IMR-90 (cell line): ENCODE measurements at regions not wholly inside any gene's neighbourhood (a gene's known extent, or its start where the extent isn't known, plus 50 kb on each side); places are given as distances from the start of the nearest gene placed in this dataset.

Source experiments
- ATAC-seq: fragments of 200-7000 bp; cut with Tn5 transposase; 2 replicates; pipeline ENCODE4 v1.9.1; 2020; ENCODE audit warnings: low read depth, mild to moderate bottlenecking, moderate library complexity
- BruUV-seq: library from RNA; stranded (reverse); fragments of 400-500 nt; replicated peaks from 2 replicates; lab custom pipeline; 2021; lab: Mats Ljungman, UMichigan
- CTCF ChIA-PET: fragments of 300-600 bp; formaldehyde crosslinking; extraction: SDS; loops from one replicate; lab custom pipeline; 2021; ENCODE audit warnings: antibody characterized with exemption; lab: Yijun Ruan, JAX
- POLR2A ChIA-PET: fragments of 300-600 bp; sonication (Branson Sonifier 250); formaldehyde crosslinking; loops from one replicate; lab custom pipeline; 2022; ENCODE audit warnings: antibody characterized with exemption; ENCODE audit not compliant: unreplicated experiment; lab: Charles Lee
- DNase-seq: peaks from one replicate; pipeline ENCODE4 v3.0.0; 2013
- H2AFZ ChIP-seq: replicated peaks from 2 replicates; pipeline ENCODE3; 2013; ENCODE audit warnings: low read length, mild to moderate bottlenecking; ENCODE audit not compliant: poor library complexity
- H2AK5ac ChIP-seq: 2 replicates; pipeline ENCODE4 v1.6.1; 2013; ENCODE audit warnings: low read depth, low read length, inconsistent platforms
- H2AK9ac ChIP-seq: replicated peaks from 2 replicates; pipeline ENCODE3; 2013; ENCODE audit warnings: mild to moderate bottlenecking, low read depth, low read length, moderate library complexity; ENCODE audit not compliant: poor library complexity
- H2BK120ac ChIP-seq: 2 replicates; pipeline ENCODE4 v1.6.1; 2013; ENCODE audit warnings: low read depth, low read length, inconsistent platforms
- H2BK15ac ChIP-seq: 3 replicates; pipeline ENCODE4 v1.6.1; 2013; ENCODE audit warnings: low read depth, low read length, inconsistent platforms
- H2BK20ac ChIP-seq: 2 replicates; pipeline ENCODE4 v1.6.1; 2013; ENCODE audit warnings: low read depth, mild to moderate bottlenecking, inconsistent platforms, low read length, moderate library complexity
- H2BK5ac ChIP-seq: 2 replicates; pipeline ENCODE4 v1.6.1; 2013; ENCODE audit warnings: mild to moderate bottlenecking, low read depth, low read length, inconsistent platforms; ENCODE audit not compliant: poor library complexity, severe bottlenecking
- H3K14ac ChIP-seq: replicated peaks from 2 replicates; pipeline ENCODE4 v1.6.1; 2013; ENCODE audit warnings: low read depth, low read length, inconsistent platforms
- H3K18ac ChIP-seq: 2 replicates; pipeline ENCODE4 v1.6.1; 2013; ENCODE audit warnings: low read depth, low read length, control low read depth
- H3K23ac ChIP-seq: 2 replicates; pipeline ENCODE4 v1.6.1; 2013; ENCODE audit warnings: low read depth, low read length, inconsistent platforms
- H3K27ac ChIP-seq: 2 replicates; pipeline ENCODE4 v1.5.1; 2013; ENCODE audit warnings: mild to moderate bottlenecking, control low read depth, low read length; ENCODE audit not compliant: insufficient read depth
- H3K27me3 ChIP-seq: 2 replicates; pipeline ENCODE4 v1.6.1; 2013; ENCODE audit warnings: low read length; ENCODE audit not compliant: control insufficient read depth, insufficient read depth
- H3K36me3 ChIP-seq: 2 replicates; pipeline ENCODE4 v1.6.1; 2013; ENCODE audit warnings: low read length, mixed read lengths; ENCODE audit not compliant: control insufficient read depth, insufficient read depth
- H3K4ac ChIP-seq: 2 replicates; pipeline ENCODE4 v1.6.1; 2013; ENCODE audit warnings: low read depth, low read length, inconsistent platforms
- H3K4me1 ChIP-seq: 2 replicates; pipeline ENCODE4 v1.6.1; 2013; ENCODE audit warnings: low read length, mixed read lengths; ENCODE audit not compliant: control insufficient read depth, insufficient read depth
- H3K4me2 ChIP-seq: 2 replicates; pipeline ENCODE4 v1.6.1; 2013; ENCODE audit warnings: low read depth, mild to moderate bottlenecking, control low read depth, low read length, moderate library complexity
- H3K4me3 ChIP-seq: 2 replicates; pipeline ENCODE4 v1.5.1; 2013; ENCODE audit warnings: low read depth, mild to moderate bottlenecking, control low read depth, low read length, moderate library complexity; ENCODE audit not compliant: insufficient read depth
- H3K56ac ChIP-seq: 2 replicates; pipeline ENCODE4 v1.6.1; 2013; ENCODE audit warnings: low read length, inconsistent platforms; ENCODE audit not compliant: insufficient read depth; ENCODE audit errors: extremely low read depth
- H3K79me1 ChIP-seq, 2 experiments: 2 replicates each; pipeline ENCODE4 v1.6.1; 2013; ENCODE audit warnings: low read length in 2 of 2, inconsistent platforms in 1 of 2, low read depth in 1 of 2
- H3K9ac ChIP-seq: 2 replicates; pipeline ENCODE4 v1.6.1; 2013; ENCODE audit warnings: low read depth, low read length, control low read depth
- H3K9me1 ChIP-seq: 2 replicates; pipeline ENCODE4 v1.6.1; 2013; ENCODE audit warnings: low read length, inconsistent platforms; ENCODE audit not compliant: insufficient read depth
- H3K9me3 ChIP-seq: 2 replicates; pipeline ENCODE4 v1.6.1; 2013; ENCODE audit warnings: low read length; ENCODE audit not compliant: control insufficient read depth, insufficient read depth
- H4K20me1 ChIP-seq: 2 replicates; pipeline ENCODE4 v1.6.1; 2013; ENCODE audit warnings: low read length, inconsistent platforms; ENCODE audit not compliant: insufficient read depth
- H4K5ac ChIP-seq: 2 replicates; pipeline ENCODE4 v1.6.1; 2013; ENCODE audit warnings: mild to moderate bottlenecking, low read depth, low read length, control low read depth
- H4K8ac ChIP-seq, 2 experiments: 2 replicates each; pipeline ENCODE4 v1.6.1; 2013; ENCODE audit warnings: low read depth in 2 of 2, low read length in 2 of 2, control low read depth in 1 of 2, inconsistent platforms in 1 of 2
- H4K91ac ChIP-seq: 2 replicates; pipeline ENCODE4 v1.6.1; 2013; ENCODE audit warnings: low read depth, low read length, inconsistent platforms; ENCODE audit not compliant: insufficient read depth
- CHD1 ChIP-seq: IDR thresholded peaks from 2 replicates; pipeline ENCODE4 v1.6.1; 2012; ENCODE audit warnings: low read depth, low read length, improper control_type of control experiment
- MAFK ChIP-seq: IDR thresholded peaks from 2 replicates; pipeline ENCODE4 v1.6.1; 2012; ENCODE audit warnings: low read depth, low read length, improper control_type of control experiment
- RAD21 ChIP-seq: IDR thresholded peaks from 2 replicates; pipeline ENCODE4 v1.6.1; 2012; ENCODE audit warnings: low read length, improper control_type of control experiment
- RFX5 ChIP-seq: IDR thresholded peaks from 2 replicates; pipeline ENCODE4 v1.8.0; 2012; ENCODE audit warnings: low read depth, mild to moderate bottlenecking, low read length, moderate library complexity
- WGBS, 2 experiments: methylation state at CpG; one replicate each; pipeline versions ENCODE4 v1.1.5 to v1.1.7; 2013; ENCODE audit warnings: missing lambda C conversion rate in 2 of 2; ENCODE audit not compliant: insufficient read length in 1 of 2; ENCODE audit errors: extremely low coverage in 2 of 2; 5-methylcytosine and 5-hydroxymethylcytosine counted together
- dilution Hi-C: fragments of 300-500 bp; cut with HindIII; formaldehyde crosslinking; loops from one replicate; pipeline ENCODE4 v1.14.3; 2018; ENCODE audit warnings: low sequenced_read_pairs; ENCODE audit not compliant: unreplicated experiment
- in situ Hi-C: fragments of 300-500 bp; cut with MboI; formaldehyde crosslinking; loops from 3 replicates; pipeline ENCODE4 v1.14.3; 2019; ENCODE audit warnings: low sequenced_read_pairs, inconsistent platforms, mixed read lengths
- intact Hi-C: fragments of 100-400 bp; cut with micrococcal nuclease; formaldehyde crosslinking; loops from 2 replicates; pipeline ENCODE4 v1.10.0; 2022
- TF ChIP-seq, protein P1 (sequence below): fragments of 150-350 bp; IDR thresholded peaks from 2 replicates; pipeline ENCODE4 v1.6.1; 2017; ENCODE audit warnings: mild to moderate bottlenecking, antibody characterized with exemption, low read length, low read depth

DNA sequence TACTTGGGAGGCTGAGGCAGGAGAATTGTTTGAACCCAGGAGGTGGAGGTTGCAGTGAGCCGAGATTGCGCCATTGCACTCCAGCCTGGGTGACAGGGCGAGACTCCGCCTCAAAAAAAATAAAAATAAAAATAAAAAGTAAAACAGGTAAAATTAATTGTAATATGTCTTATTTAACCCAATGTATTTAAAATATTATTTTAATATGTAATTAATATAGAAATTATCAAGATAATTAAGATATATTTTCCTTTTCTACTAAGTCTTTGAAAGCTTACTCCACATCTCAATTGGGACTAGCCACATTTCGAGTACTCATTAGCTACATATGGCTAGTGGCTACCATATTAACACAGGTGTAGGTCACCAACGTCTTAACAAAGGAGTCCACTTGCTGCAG lies 61.6 kb upstream of the IPO9 start:
- TF ChIP-seq, protein P1, sequence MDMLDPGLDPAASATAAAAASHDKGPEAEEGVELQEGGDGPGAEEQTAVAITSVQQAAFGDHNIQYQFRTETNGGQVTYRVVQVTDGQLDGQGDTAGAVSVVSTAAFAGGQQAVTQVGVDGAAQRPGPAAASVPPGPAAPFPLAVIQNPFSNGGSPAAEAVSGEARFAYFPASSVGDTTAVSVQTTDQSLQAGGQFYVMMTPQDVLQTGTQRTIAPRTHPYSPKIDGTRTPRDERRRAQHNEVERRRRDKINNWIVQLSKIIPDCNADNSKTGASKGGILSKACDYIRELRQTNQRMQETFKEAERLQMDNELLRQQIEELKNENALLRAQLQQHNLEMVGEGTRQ, result no peak
- TF ChIP-seq RFX5 (no peak), RAD21 (no peak), CHD1 (no peak), MAFK (no peak)
- ATAC-seq (no peak), DNase-seq (no peak)
- Histone ChIP-seq H3K9ac (no peak overlapping the region), H4K8ac (no peak overlapping the region), H3K18ac (no peak overlapping the region), H2BK5ac (no peak overlapping the region), H3K56ac (no peak overlapping the region), H4K20me1 (peaks cover 44% of the 10 kb centered on the region; the same call in 1 of the 2 replicates), H3K27ac (no peak overlapping the region), H3K4me1 (peaks cover 17% of the 10 kb centered on the region), H3K27me3 (no peaks in the 10 kb centered on the region), H4K91ac (no peak overlapping the region), H2BK20ac (no peak overlapping the region), H3K14ac (no peak overlapping the region; the same call in 1 of the 2 replicates), H3K4me3 (no peak overlapping the region), H4K5ac (no peak overlapping the region; the same call in 1 of the 2 replicates), H3K79me1 (peaks cover 41 to 87% of the 10 kb centered on the region in 2 experiments), H3K4ac (no peak overlapping the region), H3K9me3 (peaks cover 2% of the 10 kb centered on the region; the same call in 1 of the 2 replicates), H3K36me3 (no peaks in the 10 kb centered on the region), H3K4me2 (no peak overlapping the region), H2AK5ac (no peak overlapping the region; the same call in 1 of the 2 replicates), H2AFZ (no peak overlapping the region), H2BK120ac (no peak overlapping the region), H2AK9ac (no peak overlapping the region), H3K23ac (no peak overlapping the region), H2BK15ac (no peak overlapping the region), H3K9me1 (peaks cover 9% of the 10 kb centered on the region; the same call in 1 of the 2 replicates)
- CTCF ChIA-PET, result no interaction called here
- WGBS, 2 experiments, result 100% methylated on average over 1 of the region's 6 CpGs; no CpG with 5 or more reads in 1 of the 2 experiments
- in situ Hi-C loops, result no loop called here
- no TSS peak for BruUV-seq
- dilution Hi-C loops, result no loop called here
- POLR2A ChIA-PET, result no interaction called here
- intact Hi-C loops, result no loop called here
